HG03521 (cell line): ENCODE measurements at regions not wholly inside any gene's neighbourhood (a gene's known extent, or its start where the extent isn't known, plus 50 kb on each side); places are given as distances from the start of the nearest gene placed in this dataset.
"Not testable (repeated sequence)": the region's sequence is repeated elsewhere in the genome, so short reads cannot be mapped to it uniquely, and the experiment has no call there.

Experiments
- ATAC-seq: cut with Tn5 transposase; IDR thresholded peaks from one replicate; pipeline ENCODE4 v1.9.1; 2021; ENCODE audit warnings: mild to moderate bottlenecking, moderate library complexity; ENCODE audit not compliant: unreplicated experiment

- ATAC-seq: no peak
Measured at GRCh38 chr12:126967152-126967551, 1299.8 kb upstream of the TMEM132C start.

- ATAC-seq: no peak
Measured at GRCh38 chr12:126974779-126975178, 1292.2 kb upstream of the TMEM132C start.

GRCh38 chr12:126976579-126976978, 1290.4 kb upstream of the TMEM132C start:
- no peak for ATAC-seq

- ATAC-seq: not testable (repeated sequence)
Measured at GRCh38 chr12:126979564-126979963, 1287.4 kb upstream of the TMEM132C start.

- no peak for ATAC-seq
Measured at GRCh38 chr12:126982707-126983106, 1284.3 kb upstream of the TMEM132C start.

GRCh38 chr12:126983735-126984134, 1283.2 kb upstream of the TMEM132C start:
- ATAC-seq: not testable (repeated sequence)

- ATAC-seq: not testable (repeated sequence)
Measured at GRCh38 chr12:126985663-126986062, 1281.3 kb upstream of the TMEM132C start.

GRCh38 chr12:126989532-126989931, 1277.4 kb upstream of the TMEM132C start:
- no peak for ATAC-seq

GRCh38 chr12:126993898-126994297, 1273.1 kb upstream of the TMEM132C start:
- no peak for ATAC-seq

- no peak for ATAC-seq
Measured at GRCh38 chr12:126994599-126994998, 1272.4 kb upstream of the TMEM132C start.

GRCh38 chr12:126998031-126998430, 1268.9 kb upstream of the TMEM132C start:
- no peak for ATAC-seq

GRCh38 chr12:126998747-126999285, 1268.2 kb upstream of the TMEM132C start:
- no peak for ATAC-seq

- no peak for ATAC-seq
Measured at GRCh38 chr12:126999352-126999751, 1267.6 kb upstream of the TMEM132C start.

GRCh38 chr12:127005406-127005805, 1261.6 kb upstream of the TMEM132C start:
- no peak for ATAC-seq

- no peak for ATAC-seq
Measured at GRCh38 chr12:127006972-127007371, 1260.0 kb upstream of the TMEM132C start.

- no peak for ATAC-seq
Measured at GRCh38 chr12:127008755-127009403, 1258.1 kb upstream of the TMEM132C start.

GRCh38 chr12:127012109-127012508, 1254.9 kb upstream of the TMEM132C start:
- ATAC-seq: no peak

- no peak for ATAC-seq
Measured at GRCh38 chr12:127013197-127013596, 1253.8 kb upstream of the TMEM132C start.

GRCh38 chr12:127014079-127014478, 1252.9 kb upstream of the TMEM132C start:
- no peak for ATAC-seq

GRCh38 chr12:127024791-127025190, 1242.2 kb upstream of the TMEM132C start:
- no peak for ATAC-seq

- ATAC-seq: no peak
Measured at GRCh38 chr12:127025545-127025944, 1241.4 kb upstream of the TMEM132C start.

GRCh38 chr12:127035011-127035879, 1231.7 kb upstream of the TMEM132C start:
- no peak for ATAC-seq
